ENCODE measurements at regions not wholly inside any gene's neighbourhood (a gene's known extent, or its start where the extent isn't known, plus 50 kb on each side); places are given as distances from the start of the nearest gene placed in this dataset.

- DNase-seq = no peak
These were observed 71.3 kb downstream of the CMPK2 start for GRCh38 chr2:6794448-6794847.

Measured in stimulated activated naive CD4-positive, alpha-beta T cell (primary cell).